IPS-15b (cell line): ENCODE measurements at regions not wholly inside any gene's neighbourhood (a gene's known extent, or its start where the extent isn't known, plus 50 kb on each side); places are given as distances from the start of the nearest gene placed in this dataset.
A peak's percentile ranks its signal among the peaks of the same experiment; 100 is the strongest.

ENCODE experiments used
- H3K27me3 ChIP-seq: one replicate; pipeline ENCODE4 v1.6.1; 2013; ENCODE audit warnings: low read length; ENCODE audit not compliant: control insufficient read depth, insufficient read depth
- H3K36me3 ChIP-seq: one replicate; pipeline ENCODE4 v1.6.1; 2013; ENCODE audit warnings: low read length; ENCODE audit not compliant: control insufficient read depth, insufficient read depth
- H3K4me1 ChIP-seq: one replicate; pipeline ENCODE4 v1.6.1; 2013; ENCODE audit warnings: mild to moderate bottlenecking, low read length; ENCODE audit not compliant: control insufficient read depth, insufficient read depth
- H3K4me3 ChIP-seq: one replicate; pipeline ENCODE4 v1.5.1; 2013; ENCODE audit warnings: low read depth, low read length
- H3K9ac ChIP-seq: one replicate; pipeline ENCODE4 v1.6.1; 2013; ENCODE audit warnings: low read depth, mild to moderate bottlenecking, low read length
- H3K9me3 ChIP-seq: one replicate; pipeline ENCODE4 v1.6.1; 2013; ENCODE audit warnings: mild to moderate bottlenecking, low read length; ENCODE audit not compliant: control insufficient read depth, insufficient read depth

- no peak overlapping the region for H3K4me3 ChIP-seq
- H3K9ac ChIP-seq: no peak overlapping the region
- H3K36me3 ChIP-seq: no peaks in the 10 kb centered on the region
- H3K9me3 ChIP-seq: no peaks in the 10 kb centered on the region
- no peaks in the 10 kb centered on the region for H3K4me1 ChIP-seq
- peaks cover 12% of the 10 kb centered on the region for H3K27me3 ChIP-seq
Observed at GRCh38 chr15:68871507-68871906, 50.8 kb upstream of the ANP32A start.

DNA sequence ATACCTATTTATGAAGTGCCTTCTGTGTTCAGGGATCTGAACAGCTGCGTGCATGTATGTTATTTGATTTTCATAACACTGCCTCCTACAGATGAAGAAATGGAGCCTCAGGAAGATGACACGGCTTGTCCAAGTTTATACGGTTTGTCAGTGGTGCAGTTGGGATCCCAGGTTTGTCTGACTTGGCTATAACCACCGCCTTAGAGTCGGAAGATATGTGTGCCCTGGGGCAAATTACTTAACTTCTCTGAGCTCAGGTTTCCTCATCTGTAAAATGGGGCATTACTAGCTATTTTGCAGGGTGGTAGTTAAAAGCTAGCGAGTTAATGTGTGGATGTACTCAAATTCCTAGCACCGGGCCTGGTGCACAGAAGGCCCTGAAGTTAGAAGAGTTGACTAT is 54.1 kb upstream of the ANP32A start:
- Histone ChIP-seq H3K4me3 (no peak overlapping the region), H3K9me3 (no peaks in the 10 kb centered on the region), H3K36me3 (no peaks in the 10 kb centered on the region), H3K9ac (no peak overlapping the region), H3K27me3 (peaks cover 12% of the 10 kb centered on the region), H3K4me1 (no peaks in the 10 kb centered on the region)

DNA sequence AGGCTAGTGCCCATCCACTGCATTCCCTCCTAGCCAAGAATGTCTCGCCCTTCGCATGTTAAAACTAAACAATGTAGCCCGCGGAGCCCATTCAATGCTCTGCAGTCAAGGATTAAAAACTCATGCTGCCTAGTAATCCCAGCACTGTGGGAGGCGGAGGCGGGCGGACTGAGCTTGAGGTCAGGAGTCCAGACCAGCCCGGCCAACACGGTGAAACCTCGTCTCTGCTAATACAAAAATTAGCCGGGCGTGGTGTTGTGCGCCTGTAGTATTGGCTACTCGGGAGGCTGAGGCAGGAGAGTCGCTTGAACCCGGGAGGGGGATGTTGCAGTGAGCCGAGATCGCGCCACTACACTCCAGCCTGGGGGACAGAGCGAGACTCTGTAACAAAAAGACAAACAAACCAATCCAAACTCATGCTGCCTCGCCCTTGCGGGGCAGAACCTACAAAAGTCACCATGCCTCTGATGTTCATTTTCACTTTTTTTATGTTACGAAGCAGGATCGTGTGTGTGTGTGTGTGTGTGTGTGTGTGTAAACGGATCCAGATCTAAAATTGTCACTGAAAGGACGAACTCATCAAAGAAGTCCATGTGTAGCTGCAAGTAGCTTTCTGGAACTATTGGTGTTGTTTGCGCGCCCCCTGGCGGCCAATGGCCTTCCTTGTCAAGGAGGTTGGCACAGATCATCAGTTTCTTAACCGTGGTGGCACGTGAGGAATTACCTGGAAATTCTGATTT is 54.8 kb upstream of the SPESP1 start:
- Histone ChIP-seq H3K4me1 (no peaks in the 10 kb centered on the region), H3K9me3 (no peaks in the 10 kb centered on the region), H3K36me3 (no peaks in the 10 kb centered on the region), H3K9ac (no peak overlapping the region), H3K4me3 (peak overlapping the region; percentile 23), H3K27me3 (peaks cover 12% of the 10 kb centered on the region)

DNA sequence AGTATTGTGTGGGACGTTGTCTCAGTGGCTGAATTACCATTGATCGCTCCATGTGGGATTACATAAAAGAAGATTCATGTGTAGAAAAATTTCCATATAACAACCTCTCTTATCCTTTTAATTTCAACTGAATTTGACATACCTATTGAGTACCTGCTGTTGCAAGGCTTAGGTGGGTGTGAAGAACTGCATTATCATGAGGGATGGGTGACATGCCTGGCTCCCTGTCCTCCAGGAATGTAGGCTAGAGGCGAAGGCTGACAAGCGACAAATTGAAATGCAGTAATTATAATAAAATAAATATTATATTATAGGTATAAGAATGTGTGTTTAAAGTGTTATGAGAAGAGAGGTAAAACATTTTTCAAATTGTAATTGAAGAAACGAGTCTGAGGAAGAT is 52.7 kb upstream of the SPESP1 start:
- Histone ChIP-seq H3K4me3 (no peak overlapping the region), H3K9me3 (no peaks in the 10 kb centered on the region), H3K27me3 (peaks cover 12% of the 10 kb centered on the region), H3K4me1 (no peaks in the 10 kb centered on the region), H3K9ac (no peak overlapping the region), H3K36me3 (no peaks in the 10 kb centered on the region)

- no peaks in the 10 kb centered on the region for H3K4me1 ChIP-seq
- no peaks in the 10 kb centered on the region for H3K9me3 ChIP-seq
- H3K9ac ChIP-seq: no peak overlapping the region
- no peaks in the 10 kb centered on the region for H3K36me3 ChIP-seq
- H3K27me3 ChIP-seq: peaks cover 2% of the 10 kb centered on the region
- no peak overlapping the region for H3K4me3 ChIP-seq
Observed at GRCh38 chr15:68880382-68880781, 49.9 kb upstream of the SPESP1 start.
